AG04449 (cell line): ENCODE measurements at regions not wholly inside any gene's neighbourhood (a gene's known extent, or its start where the extent isn't known, plus 50 kb on each side); places are given as distances from the start of the nearest gene placed in this dataset.

ENCODE experiments used
- CTCF ChIA-PET: fragments of 350-600 bp; formaldehyde crosslinking; extraction: SDS; loops from one replicate; lab custom pipeline; 2021; ENCODE audit warnings: antibody characterized with exemption; lab: Yijun Ruan, JAX
- POLR2A ChIA-PET: fragments of 400-600, 350-600 bp; formaldehyde crosslinking; extraction: SDS; loops from one replicate; lab custom pipeline; 2020; ENCODE audit warnings: antibody characterized with exemption, inconsistent platforms; lab: Yijun Ruan, JAX
- DNase-seq: peaks from one replicate; pipeline ENCODE4 v3.0.0-alpha.2; 2010; ENCODE audit warnings: low read depth, low spot score
- H3K4me3 ChIP-seq: 2 replicates; pipeline ENCODE4 v1.5.1; 2011; ENCODE audit warnings: low read depth, mild to moderate bottlenecking, control low read depth, low read length
- TF ChIP-seq, protein P1 (sequence below): IDR thresholded peaks from one replicate; pipeline ENCODE4 v1.5.1; 2011; ENCODE audit warnings: mild to moderate bottlenecking, moderate library complexity, low read length, control low read depth, inconsistent platforms; ENCODE audit not compliant: insufficient read depth; ENCODE audit errors: missing control alignments

- H3K4me3 ChIP-seq, result no peak overlapping the region
- CTCF ChIA-PET, result interaction anchor here (1.4 kb wide), 1 partner anchor 182 kb away, joined by 4 read pairs; no protein-coding TSS in a partner anchor
- no peak for DNase-seq
- POLR2A ChIA-PET, result no interaction called here
- TF ChIP-seq, protein P1, sequence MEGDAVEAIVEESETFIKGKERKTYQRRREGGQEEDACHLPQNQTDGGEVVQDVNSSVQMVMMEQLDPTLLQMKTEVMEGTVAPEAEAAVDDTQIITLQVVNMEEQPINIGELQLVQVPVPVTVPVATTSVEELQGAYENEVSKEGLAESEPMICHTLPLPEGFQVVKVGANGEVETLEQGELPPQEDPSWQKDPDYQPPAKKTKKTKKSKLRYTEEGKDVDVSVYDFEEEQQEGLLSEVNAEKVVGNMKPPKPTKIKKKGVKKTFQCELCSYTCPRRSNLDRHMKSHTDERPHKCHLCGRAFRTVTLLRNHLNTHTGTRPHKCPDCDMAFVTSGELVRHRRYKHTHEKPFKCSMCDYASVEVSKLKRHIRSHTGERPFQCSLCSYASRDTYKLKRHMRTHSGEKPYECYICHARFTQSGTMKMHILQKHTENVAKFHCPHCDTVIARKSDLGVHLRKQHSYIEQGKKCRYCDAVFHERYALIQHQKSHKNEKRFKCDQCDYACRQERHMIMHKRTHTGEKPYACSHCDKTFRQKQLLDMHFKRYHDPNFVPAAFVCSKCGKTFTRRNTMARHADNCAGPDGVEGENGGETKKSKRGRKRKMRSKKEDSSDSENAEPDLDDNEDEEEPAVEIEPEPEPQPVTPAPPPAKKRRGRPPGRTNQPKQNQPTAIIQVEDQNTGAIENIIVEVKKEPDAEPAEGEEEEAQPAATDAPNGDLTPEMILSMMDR, result no peak
These were observed 195.0 kb upstream of the ELAC2 start for GRCh38 chr17:13212860-13213259.

DNA sequence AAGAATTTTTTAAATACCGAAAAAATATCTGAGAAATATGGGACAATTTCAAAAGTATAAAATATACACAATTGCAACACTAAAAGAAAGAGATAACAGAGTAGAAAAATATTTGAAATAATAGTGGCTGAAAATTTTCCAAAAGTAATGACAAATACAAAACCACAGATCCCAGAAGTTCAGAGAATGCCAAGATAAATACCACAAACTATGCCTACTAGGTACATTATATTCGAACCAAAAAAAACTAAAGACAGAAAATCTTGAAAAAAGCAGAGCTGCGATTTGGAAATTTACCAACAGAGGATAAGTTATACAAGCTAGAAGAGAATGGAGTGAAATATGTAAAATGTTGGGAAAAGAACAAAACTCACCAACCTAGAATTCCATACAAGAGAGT, 191.3 kb upstream of the ELAC2 start:
- H3K4me3 ChIP-seq, result no peak overlapping the region
- ChIA-PET POLR2A (no interaction called here), CTCF (no interaction called here)
- DNase-seq, result no peak
- TF ChIP-seq, protein P1, result no peak

- POLR2A ChIA-PET, result no interaction called here
- H3K4me3 ChIP-seq, result no peak overlapping the region
- CTCF ChIA-PET, result interaction anchor here (1.6 kb wide), 1 partner anchor 8 kb away, joined by 3 read pairs; no protein-coding TSS in a partner anchor
- TF ChIP-seq, protein P1, result no peak
- DNase-seq, result no peak
These were observed 186.9 kb upstream of the ELAC2 start for GRCh38 chr17:13204607-13205237.

DNA sequence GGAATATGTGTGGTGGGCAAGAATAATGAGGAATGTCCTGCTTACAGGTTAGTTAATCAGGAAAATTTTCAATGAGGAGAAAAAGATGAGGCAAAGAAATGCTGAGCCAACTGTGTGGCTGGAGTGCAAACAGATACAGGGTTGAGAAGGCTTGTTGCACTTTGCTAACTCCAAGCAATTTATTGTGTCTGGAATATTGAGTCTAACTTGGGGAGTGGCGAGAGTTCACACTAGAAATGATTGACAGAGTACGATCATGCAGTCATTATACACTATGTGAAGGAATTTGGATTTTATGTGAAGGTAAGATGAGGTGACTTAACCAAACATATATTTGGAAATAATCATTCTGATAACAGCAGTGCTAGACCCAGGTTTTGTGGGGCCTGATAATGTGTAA, 185.0 kb upstream of the ELAC2 start:
- TF ChIP-seq, protein P1, result no peak
- H3K4me3 ChIP-seq, result no peak overlapping the region
- POLR2A ChIA-PET, result no interaction called here
- CTCF ChIA-PET, result no interaction called here
- no peak for DNase-seq

DNA sequence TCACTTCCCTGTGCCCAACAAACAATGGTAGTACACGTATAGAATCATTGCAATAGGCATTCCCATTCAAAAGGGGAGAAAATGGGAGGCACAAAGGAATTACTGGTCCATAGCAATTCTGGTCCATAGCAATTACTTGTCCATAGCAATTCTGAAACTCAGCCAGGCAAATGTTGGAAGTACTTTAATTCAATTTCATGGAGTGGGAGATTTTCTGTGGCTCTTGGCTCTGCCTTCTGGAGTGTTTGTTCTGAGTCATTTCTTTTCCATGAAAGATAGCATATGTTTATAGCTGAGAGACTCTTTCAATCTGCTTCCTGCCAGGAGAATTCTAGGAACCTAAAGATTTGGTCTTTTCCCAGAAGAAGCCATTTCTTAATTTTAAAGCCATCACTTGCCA, 182.8 kb upstream of the ELAC2 start:
- ChIA-PET POLR2A (no interaction called here), CTCF (no interaction called here)
- TF ChIP-seq, protein P1, result no peak
- H3K4me3 ChIP-seq, result no peak overlapping the region
- DNase-seq, result no peak

GRCh38 chr17:13199425-13199824, 181.6 kb upstream of the ELAC2 start:
- TF ChIP-seq, protein P1, result no peak
- no peak for DNase-seq
- POLR2A ChIA-PET, result no interaction called here
- H3K4me3 ChIP-seq, result no peak overlapping the region
- CTCF ChIA-PET, result no interaction called here
